SKM-1 (cell line): ENCODE measurements at regions not wholly inside any gene's neighbourhood (a gene's known extent, or its start where the extent isn't known, plus 50 kb on each side); places are given as distances from the start of the nearest gene placed in this dataset.
A peak's percentile ranks its signal among the peaks of the same experiment; 100 is the strongest.
"Not testable (repeated sequence)": the region's sequence is repeated elsewhere in the genome, so short reads cannot be mapped to it uniquely, and the experiment has no call there.

Experiments
- DNase-seq: peaks from one replicate; lab custom pipeline; 2025; ENCODE audit not compliant: unreplicated experiment; lab: John Stamatoyannopoulos, UW

DNA sequence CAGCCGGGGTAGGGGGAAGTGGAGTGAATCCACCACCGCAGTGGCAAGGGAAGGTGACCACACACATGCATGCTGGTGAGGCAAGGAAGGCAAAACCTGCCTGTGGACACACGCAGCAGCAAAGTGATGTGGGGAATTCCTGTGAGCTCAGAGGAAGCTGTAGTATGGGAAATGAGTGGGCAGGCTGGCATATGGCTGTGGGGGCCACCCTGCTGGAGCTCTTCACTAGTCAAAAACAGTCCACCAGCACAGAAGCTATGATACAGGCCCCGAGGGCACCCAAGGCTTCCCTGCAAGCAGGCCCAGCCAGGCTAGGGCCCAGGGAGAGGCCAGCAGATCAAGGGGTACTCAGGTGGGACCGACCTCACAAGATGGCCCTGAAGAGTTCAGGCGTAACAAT lies 239.1 kb downstream of the CHM start:
- DNase-seq = no peak

DNA sequence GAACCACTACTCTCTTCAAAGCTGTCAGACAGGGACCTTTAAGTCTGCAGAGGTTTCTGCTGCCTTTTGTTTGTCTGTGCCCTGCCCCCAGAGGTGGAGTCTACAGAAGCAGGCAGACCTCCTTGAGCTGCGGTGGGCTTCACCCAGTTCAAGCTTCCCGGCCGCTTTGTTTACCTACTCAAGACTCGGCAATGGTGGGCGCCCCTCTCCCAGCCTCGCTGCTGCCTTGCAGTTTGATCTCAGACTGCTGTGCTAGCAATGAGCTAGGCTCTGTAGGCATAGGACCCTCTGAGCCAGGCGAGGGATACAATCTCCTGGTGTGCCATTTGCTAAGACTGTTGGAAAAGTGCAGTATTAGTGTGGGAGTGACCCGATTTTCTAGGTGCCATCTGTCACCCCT lies 275.0 kb downstream of the CHM start:
- DNase-seq = not testable (repeated sequence)

DNA sequence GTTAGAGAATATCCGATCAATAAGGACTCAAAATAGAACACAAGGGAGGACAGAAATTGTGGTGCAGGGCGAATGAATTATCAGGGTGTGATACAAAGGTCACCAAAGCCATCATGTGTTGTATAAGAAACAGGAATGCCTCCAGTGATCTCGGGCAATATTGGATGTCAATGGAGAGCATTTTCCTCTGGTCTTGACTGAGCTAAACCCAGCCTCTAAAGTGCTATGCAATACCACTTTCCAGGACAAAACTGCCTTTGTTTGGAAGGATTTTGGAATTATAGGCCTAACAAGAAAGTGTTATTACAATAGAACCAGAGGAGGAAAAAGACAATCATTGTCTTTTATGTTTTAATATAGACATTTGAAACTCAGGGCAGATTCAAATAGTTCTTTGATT lies 281.7 kb downstream of the CHM start:
- no peak for DNase-seq

DNA sequence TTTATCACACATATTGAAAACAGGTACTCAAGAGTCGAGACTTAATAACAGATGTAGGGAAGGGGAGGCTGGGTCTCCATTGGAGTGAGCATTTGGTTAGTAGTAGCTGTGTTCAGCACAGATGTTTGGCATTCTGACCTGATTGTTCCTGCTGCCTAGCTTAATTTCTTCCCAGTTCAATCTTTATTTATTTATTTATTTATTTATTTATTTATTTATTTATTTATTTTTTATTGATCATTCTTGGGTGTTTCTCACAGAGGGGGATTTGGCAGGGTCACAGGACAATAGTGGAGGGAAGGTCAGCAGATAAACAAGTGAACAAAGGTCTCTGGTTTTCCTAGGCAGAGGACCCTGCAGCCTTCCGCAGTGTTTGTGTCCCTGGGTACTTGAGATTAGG lies 324.3 kb downstream of the CHM start:
- not testable (repeated sequence) for DNase-seq

DNA sequence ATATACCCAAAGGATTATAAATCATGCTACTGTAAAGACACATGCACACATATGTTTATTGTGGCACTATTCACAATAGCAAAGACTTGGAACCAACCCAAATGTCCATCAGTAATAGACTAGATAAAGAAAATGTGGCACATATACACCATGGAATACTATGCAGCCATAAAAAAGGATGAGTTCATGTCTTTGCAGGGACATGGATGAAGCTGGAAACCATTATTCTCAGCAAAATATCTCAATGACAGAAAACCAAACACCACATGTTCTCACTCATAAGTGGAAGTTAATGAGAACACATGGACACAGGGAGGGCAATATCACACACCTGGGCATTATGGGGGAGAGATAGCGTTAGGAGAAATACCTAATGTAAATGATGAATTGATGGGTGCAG lies 323.8 kb upstream of the POF1B start:
- DNase-seq = not testable (repeated sequence)

DNA sequence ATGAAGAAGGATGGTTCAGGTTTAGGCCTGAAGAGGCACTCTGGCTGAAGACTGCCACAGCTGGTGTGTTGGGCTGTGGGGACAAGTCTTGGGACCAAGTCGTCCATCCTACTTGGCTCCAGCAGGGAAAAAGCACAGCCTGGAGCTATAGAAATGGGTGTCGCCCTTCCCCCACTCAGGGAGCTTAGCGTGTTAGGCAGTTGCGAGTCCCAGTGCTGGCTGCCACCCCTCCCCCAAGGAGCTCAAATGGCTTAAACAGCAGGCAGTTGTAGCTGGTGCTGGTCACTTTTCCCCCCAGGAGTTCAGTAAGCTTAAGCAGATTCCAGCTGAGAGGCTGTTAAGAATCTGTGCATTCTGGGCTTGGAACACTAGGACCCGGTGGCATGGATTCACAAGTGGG lies 319.5 kb upstream of the POF1B start:
- no peak for DNase-seq

DNA sequence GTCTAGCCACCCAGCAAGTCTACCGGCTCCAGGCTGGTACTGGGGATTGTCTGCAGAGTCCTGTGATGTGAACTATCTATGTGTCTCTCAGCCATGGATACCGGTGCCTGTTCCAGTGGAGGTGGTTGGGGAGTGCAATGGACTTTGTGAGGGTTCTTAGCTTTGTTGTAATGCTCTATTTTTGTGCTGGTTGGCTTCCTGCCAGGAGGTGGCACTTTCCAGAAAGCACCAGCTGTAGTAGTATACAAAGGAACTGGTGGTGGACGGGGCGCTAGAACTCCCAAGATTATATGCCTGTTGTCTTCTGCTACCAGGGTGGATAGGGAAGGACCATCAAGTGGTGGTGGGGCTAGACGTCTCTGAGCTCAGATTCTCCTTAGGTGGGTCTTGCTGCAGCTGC lies 306.4 kb upstream of the POF1B start:
- no peak for DNase-seq

DNA sequence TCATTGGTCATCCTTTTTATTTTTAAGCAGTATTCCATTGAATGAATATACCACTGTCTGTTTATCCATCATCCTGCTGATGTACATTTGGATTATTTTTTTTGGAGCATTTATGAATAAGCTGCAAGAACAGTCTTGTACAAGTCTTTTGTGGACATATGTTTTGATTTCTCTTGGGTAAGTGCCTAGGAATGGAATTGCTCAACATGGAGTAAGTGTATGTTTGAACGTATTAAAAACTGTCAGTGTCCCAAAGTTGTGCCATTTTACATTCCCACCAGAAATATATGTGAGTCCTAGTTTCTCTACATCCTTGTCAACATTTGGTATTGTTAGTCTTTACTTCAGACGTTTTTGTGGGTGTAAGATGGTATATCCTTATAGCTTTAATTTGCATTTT lies 287.0 kb upstream of the POF1B start:
- no peak for DNase-seq

DNA sequence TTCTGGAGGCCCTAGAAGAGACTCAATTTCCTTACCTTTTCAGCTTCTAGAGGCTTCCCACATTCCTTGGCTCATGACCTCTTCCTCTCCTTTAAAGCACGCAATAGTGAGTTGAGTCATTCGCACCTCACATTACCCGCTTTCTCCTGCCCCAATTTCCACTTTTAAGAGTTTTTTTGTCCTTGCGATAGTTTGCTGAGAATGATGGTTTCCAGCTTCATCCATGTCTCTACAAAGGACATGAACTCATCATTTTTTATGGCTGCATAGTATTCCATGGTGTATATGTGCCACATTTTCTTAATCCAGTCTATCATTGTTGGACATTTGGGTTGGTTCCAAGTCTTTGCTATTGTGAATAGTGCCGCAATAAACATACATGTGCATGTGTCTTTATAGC lies 284.5 kb upstream of the POF1B start:
- DNase-seq = not testable (repeated sequence)

DNA sequence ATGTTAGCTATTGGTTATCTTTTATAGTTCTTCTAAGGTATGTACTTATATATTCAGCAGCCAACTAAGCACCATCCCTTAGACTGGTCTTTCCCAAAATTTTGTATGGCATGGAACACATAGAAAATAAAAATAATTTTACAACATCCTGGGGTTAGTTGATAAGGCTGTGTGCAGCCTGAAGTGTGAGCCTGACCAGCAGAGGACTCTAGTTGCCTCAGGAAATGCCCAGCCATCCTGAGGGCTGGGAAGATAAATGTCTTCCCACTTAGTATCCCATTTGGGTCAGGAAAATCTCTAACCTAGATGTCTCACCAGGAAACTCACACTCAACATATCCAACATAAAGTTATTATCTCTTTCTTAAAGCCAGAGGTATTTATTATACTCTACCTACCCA lies 251.4 kb upstream of the POF1B start:
- no peak for DNase-seq

DNA sequence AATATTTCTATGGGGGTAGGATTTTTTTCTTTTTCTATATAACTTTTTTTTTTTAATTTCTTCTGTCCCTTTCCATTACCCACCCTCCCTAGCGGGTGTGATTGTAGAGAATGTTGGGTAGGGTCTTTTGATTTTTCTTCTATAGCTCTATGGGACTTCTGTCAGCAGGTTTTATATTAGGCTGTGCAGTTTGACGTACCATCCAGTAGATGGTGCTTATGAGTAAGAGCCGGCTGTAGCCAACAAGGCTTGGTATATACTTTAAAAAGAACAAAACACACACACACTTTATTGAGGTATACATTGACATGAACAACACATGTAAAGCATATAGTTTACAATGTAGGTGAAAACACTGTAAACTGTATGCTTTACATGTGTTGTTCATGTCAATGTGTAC lies 247.9 kb upstream of the POF1B start:
- peak; percentile 3 for DNase-seq

DNA sequence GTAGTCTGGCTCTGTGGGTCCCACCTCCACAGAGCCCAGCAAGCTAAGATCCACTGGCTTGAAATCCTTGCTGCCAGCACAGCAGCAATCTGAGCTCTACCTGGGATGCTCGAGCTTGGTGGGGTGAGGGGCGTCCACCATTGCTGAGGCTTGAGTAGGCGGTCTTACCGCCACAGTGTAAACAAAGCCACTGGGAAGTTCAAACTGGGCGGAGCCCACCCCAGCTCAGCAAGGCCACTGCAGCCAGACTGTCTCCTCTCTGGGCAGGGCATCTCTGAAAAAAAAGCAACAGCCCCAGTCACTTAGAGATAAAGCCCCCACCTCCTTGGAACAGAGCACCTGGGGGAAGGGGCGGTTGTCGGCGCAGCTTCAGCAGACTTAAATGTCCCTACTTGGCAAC lies 243.2 kb upstream of the POF1B start:
- no peak for DNase-seq

DNA sequence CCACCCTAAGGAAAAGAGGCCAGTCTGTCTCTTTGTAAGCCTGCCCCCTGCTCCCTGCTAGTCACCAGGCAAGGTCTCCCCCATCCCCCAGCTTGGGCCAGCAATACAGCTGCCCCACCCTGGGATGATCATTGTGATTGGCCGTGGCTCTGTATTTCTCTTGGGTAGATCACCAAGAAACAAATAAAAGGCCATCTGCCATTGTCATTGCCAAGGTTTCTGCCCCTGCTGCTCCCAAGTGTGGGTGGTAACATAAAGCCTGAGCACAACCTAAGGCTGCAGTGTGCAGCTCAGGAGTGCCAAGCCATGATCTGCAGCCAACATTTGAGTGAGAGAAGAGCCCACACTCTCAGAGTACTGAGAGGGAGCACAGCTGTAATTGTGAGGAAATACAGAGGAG lies 241.0 kb upstream of the POF1B start:
- DNase-seq = no peak

DNA sequence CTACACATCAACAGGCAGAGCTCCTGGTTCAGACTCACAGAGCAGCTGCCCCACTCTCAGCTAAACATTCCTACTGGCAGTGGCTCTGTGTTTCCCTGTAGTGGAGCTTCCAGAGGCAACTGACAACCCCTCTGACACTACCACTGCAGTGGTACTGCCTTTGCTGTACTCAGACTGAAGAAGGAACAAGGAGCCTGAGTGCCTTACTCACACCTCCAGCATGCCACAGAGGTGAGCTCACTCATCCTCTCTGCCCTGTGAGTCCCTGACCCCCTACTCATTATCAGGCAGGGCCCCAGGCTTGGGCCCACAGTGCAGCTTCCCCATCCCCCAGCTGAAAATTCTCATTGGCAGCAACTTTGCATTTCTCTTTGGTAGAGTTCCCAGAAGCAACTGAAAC lies 240.5 kb upstream of the POF1B start:
- no peak for DNase-seq

DNA sequence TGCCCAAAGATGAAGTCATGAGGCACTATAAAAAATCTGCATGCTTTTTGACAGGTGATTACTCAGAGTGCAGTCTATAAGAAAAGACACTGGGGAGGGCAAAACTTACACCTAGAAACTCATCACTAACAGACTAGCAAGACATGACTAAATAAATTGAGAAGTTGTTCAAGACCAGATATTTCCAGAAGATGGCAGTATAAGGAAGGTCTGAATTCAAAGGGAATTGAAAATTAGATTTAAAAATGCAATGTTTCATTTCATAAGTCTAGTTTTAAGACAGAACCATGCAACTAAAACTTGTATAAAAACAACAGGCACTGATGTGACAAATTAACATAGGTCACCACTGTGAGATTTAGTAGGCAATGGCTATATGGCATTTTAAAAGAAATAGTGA lies 232.5 kb upstream of the POF1B start:
- no peak for DNase-seq

DNA sequence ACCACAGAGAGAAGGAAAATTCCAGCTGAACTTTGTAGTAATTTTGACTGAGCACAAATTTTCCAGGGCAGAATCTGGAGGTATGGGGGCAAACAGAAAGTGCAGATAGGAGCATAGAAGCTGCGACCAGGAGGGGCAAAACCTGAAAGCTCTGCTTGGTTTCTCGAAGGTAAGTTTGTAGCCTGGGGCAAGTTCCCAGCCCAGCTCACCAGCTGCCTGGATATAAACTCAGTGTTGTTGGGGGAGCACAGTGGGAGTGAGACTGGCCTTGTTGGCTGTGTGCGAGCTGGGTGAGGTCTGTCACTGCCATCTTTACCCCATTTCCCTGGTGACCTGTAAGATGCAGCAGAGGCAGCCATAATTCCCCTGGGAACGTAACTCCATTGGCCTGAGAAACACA lies 213.5 kb upstream of the POF1B start:
- no peak for DNase-seq

DNA sequence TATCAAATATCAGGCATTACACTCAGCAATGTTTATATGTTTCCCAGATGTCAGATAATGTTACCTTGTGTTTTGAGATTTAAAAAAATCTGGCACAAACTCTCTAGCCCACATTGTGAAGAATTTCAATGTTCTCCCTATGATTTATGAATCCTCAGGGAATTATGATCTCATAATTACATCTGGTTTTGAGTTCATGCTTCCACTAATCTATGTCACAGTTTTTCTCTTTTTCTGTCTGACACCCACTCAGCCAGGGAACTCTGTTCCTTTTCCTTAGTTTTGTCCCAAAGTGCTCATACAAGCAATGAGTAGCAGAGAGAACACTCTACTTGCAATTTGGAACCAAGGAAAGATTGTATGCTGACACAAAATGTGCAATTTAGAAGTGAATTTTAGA lies 212.1 kb upstream of the POF1B start:
- DNase-seq = no peak

DNA sequence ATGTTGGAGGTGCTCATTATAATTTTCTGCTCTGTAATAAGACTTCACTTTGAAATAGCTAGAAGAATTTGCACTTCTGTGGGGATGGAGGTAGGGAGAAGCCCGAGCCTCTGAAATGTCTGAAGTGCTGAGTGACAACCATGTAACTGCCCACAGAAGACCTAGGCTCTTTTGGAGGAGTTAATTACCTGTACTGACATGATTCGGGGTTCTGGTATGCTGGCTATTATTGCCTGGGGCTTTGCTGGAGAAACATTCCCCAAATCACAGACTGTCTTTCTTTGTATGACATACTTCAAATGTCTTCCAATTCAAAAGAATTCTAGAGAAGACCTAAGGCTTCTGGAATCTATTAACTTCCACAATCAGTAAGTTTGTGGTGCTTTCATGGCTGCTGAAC lies 211.2 kb upstream of the POF1B start:
- no peak for DNase-seq

DNA sequence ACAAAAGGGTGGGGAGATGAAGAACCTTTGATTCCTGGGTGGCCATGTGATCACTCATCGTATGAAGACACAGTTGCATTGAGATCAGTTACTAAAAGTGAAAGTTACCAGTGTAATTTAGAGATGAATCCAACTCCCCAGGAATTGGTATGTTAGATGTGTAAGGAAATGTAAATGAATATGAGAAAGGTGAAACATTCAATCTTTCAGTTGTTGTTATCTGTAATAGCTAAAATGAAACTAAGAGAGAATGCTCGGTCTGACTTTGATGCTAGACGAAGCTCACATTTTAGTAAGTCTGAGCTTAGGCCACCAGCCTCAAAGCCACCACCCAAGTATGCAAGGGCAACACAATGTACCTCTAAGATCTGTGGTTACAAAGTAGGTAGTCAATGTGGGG lies 194.3 kb upstream of the POF1B start:
- DNase-seq = no peak

DNA sequence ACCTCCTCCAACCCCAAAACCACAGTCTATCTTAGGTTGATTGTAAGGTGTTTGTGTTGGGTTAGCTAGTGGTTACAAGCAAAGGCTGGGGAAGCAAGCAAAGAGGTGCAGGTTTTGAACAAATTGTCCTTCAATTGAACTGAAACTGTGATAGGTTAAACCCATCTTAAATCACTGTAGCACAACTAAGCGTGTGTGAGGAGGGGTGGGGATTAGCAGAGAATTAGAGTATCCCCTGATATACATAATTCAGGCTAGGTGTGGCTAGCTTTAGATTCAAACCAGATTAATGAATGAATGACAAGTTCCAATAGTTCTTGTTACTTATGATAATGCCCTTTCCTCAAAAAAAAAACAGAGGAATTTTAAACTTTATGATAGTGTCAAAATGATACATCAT lies 191.0 kb upstream of the POF1B start:
- no peak for DNase-seq

DNA sequence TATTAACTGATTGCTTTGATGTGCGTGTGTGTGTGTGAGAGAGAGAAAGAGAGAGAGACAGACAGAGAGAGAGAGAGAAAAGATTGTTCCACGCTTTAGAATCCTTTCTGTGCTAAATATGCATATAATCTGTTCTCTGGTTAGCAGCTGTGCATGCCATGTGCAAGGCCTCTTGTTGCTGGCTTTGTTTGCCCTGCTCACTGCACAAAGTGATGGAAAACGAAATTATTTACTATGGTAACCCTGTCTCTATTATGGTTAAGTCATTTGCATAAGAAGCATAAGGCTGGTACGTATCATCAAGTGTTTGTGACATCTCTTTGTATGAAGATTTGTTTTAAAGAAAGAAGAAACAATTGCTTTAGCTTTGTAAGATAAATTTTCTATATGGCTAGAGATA lies 190.2 kb upstream of the POF1B start:
- no peak for DNase-seq

DNA sequence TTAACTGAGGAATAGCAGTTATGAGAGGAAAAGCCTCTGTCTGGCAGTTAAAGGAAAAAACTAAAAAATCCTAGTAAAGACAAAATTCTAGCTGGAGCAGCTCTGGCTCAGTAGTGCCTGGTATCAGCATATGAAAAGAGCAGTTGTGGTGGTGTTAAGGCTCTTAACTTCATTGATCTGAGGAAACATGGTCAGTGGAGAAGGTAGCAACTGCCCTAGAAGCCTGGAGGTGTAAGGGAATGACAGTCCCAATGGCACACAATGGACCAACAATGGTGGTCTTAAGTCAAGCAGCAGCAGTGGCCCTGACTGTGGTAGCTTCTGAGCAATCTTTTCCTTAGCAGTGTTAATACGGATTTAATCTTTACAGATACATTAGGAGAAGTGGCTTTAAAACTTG lies 189.6 kb upstream of the POF1B start:
- DNase-seq = no peak

DNA sequence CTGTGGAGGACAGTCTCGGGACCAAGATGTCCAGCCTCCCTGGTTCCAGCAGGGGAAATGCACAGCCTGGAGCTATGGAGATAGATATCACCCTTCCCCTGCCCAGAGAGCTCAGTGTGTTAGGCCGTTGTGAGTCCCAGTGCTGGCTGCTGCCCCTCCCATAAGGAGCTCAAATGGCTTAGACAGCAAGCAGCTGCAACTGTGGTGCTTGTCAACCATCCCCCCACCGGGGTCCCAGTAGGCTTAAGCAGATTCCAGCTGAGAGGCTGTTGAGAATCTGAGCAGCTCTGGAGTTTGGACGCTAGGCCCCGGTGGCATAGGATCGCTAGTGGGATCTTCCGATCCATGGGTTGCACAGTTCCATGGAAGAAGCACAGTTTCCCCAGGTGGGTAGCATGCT lies 181.8 kb upstream of the POF1B start:
- DNase-seq = no peak

DNA sequence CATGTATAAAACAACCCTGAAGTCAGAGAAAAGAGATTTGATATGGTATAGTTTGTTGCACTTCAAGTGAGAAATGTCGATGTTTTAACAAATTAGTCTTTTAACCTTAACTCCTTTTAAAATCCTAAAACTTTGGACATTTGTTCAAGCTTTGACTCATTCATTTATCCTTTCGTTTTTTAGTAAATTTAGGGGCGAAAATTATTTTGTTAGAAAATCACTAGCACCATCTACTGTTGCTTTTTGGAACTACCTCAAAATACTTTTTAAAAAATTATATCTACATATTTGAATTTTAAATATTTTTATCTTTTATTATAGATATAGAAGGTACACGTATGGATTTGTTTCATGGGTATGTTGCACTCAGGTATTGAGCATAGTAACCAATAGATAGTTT lies 165.1 kb upstream of the POF1B start:
- no peak for DNase-seq
